ENCODE measurements at regions not wholly inside any gene's neighbourhood (a gene's known extent, or its start where the extent isn't known, plus 50 kb on each side); places are given as distances from the start of the nearest gene placed in this dataset.
A peak's percentile ranks its signal among the peaks of the same experiment; 100 is the strongest.

GRCh38 chr2:217573571-217573970 lies 429.2 kb downstream of the TNS1 start:
- Histone ChIP-seq H3K9me2 (ENCODE audit: insufficient read depth) (no peaks in the 10 kb centered on the region), H3K4me1 (replicated peaks; ENCODE audit: insufficient read depth) (no peaks in the 10 kb centered on the region), H2AFZ (no peak overlapping the region), H4K20me1 (ENCODE audit: insufficient read depth) (no peaks in the 10 kb centered on the region), H3K36me3 (ENCODE audit: low read depth) (no peaks in the 10 kb centered on the region), H3K79me2 (ENCODE audit: low read depth) (no peaks in the 10 kb centered on the region), H3K27ac (no peak overlapping the region), H3K4me3 (no peak overlapping the region), H3K4me2 (no peak overlapping the region), H3K27me3 (ENCODE audit: insufficient read depth, low read depth) (no peaks in the 10 kb centered on the region), H3F3A (ENCODE audit: insufficient read depth, low read depth) (no peaks in the 10 kb centered on the region), H3K9me3 (ENCODE audit: insufficient read depth, low read depth) (no peaks in the 10 kb centered on the region; the same call in 1 of the 2 replicates)
- POLR2A ChIA-PET (ENCODE audit: unreplicated experiment): no interaction called here
- BruUV-seq (replicated peaks): no TSS peak
- no peak for TF ChIP-seq CTCF (conservative IDR thresholded peaks at IDR 0.05)
- no peak for TF ChIP-seq EZH2 (IDR thresholded peaks at IDR 0.05; ENCODE audit: low read depth)
- intact Hi-C loops (cut with micrococcal nuclease; ENCODE audit: unreplicated experiment): no loop called here
- CTCF ChIA-PET: interaction anchor here (0.7 kb wide), 1 partner anchor 1356 kb away, joined by 3 read pairs; no protein-coding TSS in a partner anchor
- peak in 1 of 2 experiments; percentile 18 for DNase-seq

DNA sequence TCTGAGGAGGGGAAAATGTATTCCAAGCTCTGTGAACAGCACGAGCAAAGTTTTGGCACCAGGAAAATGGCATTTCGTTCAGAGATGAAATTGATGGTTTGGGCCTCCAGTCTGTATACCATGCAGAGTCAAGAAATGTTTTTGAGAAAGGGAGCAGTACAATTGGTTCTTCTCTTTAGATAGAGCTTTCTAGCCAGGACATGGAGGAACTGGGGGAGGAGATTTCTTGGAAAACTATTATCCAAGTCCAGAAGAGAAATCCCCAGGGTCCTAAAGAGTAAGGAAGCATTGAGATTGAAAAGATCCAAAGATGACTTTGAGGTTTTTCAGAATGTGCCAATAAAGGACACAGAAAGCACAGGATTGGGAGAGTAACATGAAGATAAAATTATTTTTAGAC lies 432.4 kb downstream of the TNS1 start:
- POLR2A ChIA-PET (ENCODE audit: unreplicated experiment): no interaction called here
- no peaks in the 10 kb centered on the region for H4K20me1 ChIP-seq (ENCODE audit: insufficient read depth)
- no peaks in the 10 kb centered on the region for H3K27me3 ChIP-seq (ENCODE audit: insufficient read depth, low read depth)
- CTCF ChIA-PET: no interaction called here
- DNase-seq: no peak
- no peaks in the 10 kb centered on the region for H3K4me1 ChIP-seq (replicated peaks; ENCODE audit: insufficient read depth)
- H3K4me2 ChIP-seq: no peak overlapping the region
- no peak overlapping the region for H2AFZ ChIP-seq
- H3K27ac ChIP-seq: no peak overlapping the region
- no peaks in the 10 kb centered on the region for H3K36me3 ChIP-seq (ENCODE audit: low read depth)
- H3K9me2 ChIP-seq (ENCODE audit: insufficient read depth): no peaks in the 10 kb centered on the region
- H3K9me3 ChIP-seq (ENCODE audit: insufficient read depth, low read depth): no peaks in the 10 kb centered on the region; the same call in 1 of the 2 replicates
- no peak overlapping the region for H3K4me3 ChIP-seq
- TF ChIP-seq EZH2 (IDR thresholded peaks at IDR 0.05; ENCODE audit: low read depth) (no peak), CTCF (conservative IDR thresholded peaks at IDR 0.05) (no peak)
- no peaks in the 10 kb centered on the region for H3F3A ChIP-seq (ENCODE audit: insufficient read depth, low read depth)
- intact Hi-C loops (cut with micrococcal nuclease; ENCODE audit: unreplicated experiment): no loop called here
- no peaks in the 10 kb centered on the region for H3K79me2 ChIP-seq (ENCODE audit: low read depth)
- BruUV-seq (replicated peaks): no TSS peak

DNA sequence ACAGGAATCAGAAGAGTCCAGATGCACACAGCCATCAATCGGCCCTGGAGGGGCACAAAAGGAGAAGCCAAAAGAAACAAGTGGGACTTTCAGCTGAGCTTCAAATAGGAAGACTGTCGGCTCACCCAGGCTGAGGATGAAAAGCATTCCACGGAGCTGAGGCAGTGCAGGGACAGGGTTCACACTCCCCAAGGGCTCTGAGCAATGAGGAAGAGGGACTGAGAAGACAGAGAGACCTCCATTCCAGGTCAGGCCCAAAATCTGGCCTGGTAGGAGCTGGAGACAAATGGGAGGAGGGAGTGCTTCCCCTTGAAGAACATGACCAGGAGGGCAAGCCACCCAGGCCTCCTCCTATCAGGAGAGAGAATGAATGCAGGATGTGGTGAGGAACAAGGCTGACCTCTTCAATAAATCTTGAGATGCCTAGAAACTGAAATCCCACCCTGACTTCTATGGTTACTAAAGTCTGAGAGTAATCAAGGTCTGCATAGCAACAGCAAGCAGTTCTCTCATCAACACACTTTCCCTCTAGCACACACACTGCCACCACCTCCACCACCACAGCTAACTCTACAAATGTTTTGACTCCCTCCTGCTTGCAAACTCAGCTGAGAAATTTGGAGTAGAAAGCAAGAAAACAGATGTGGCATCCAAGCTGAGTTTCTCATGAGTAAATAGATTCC lies 434.4 kb downstream of the TNS1 start:
- no peak overlapping the region for H3K4me2 ChIP-seq
- H3K4me1 ChIP-seq (replicated peaks; ENCODE audit: insufficient read depth): no peaks in the 10 kb centered on the region
- ChIA-PET CTCF (no interaction called here), POLR2A (ENCODE audit: unreplicated experiment) (no interaction called here)
- H3K36me3 ChIP-seq (ENCODE audit: low read depth): no peaks in the 10 kb centered on the region
- TF ChIP-seq EZH2 (IDR thresholded peaks at IDR 0.05; ENCODE audit: low read depth) (no peak), CTCF (conservative IDR thresholded peaks at IDR 0.05) (no peak)
- no peaks in the 10 kb centered on the region for H4K20me1 ChIP-seq (ENCODE audit: insufficient read depth)
- no peak for DNase-seq
- no peaks in the 10 kb centered on the region for H3F3A ChIP-seq (ENCODE audit: insufficient read depth, low read depth)
- BruUV-seq (replicated peaks): no TSS peak
- H3K79me2 ChIP-seq (ENCODE audit: low read depth): no peaks in the 10 kb centered on the region
- H3K27me3 ChIP-seq (ENCODE audit: insufficient read depth, low read depth): no peaks in the 10 kb centered on the region
- no peak overlapping the region for H2AFZ ChIP-seq
- H3K4me3 ChIP-seq: no peak overlapping the region
- H3K9me2 ChIP-seq (ENCODE audit: insufficient read depth): no peaks in the 10 kb centered on the region
- intact Hi-C loops (cut with micrococcal nuclease; ENCODE audit: unreplicated experiment): no loop called here
- no peak overlapping the region for H3K27ac ChIP-seq
- H3K9me3 ChIP-seq (ENCODE audit: insufficient read depth, low read depth): no peaks in the 10 kb centered on the region; the same call in 1 of the 2 replicates

Measured in PC-9 (cell line).